Adrenal gland (tissue), 9 donors: ENCODE measurements at regions not wholly inside any gene's neighbourhood (a gene's known extent, or its start where the extent isn't known, plus 50 kb on each side); places are given as distances from the start of the nearest gene placed in this dataset.
A peak's percentile ranks its signal among the peaks of the same experiment; 100 is the strongest.

ENCODE experiments used
- DNase-seq, 7 donors: peaks; one replicate each; pipeline ENCODE4 v3.0.0-alpha.2; 2019 to 2020
- H3K27ac ChIP-seq, 5 donors: fragments of 200-600 bp; sonication (generic) in 4 of 5; 1 replicate in 3 of 5; 2 replicates in 2 of 5; pipeline versions ENCODE4 v1.5.1 to v1.8.0; 2016 to 2020; ENCODE audit warnings: mild to moderate bottlenecking in 1 of 5
- H3K27me3 ChIP-seq: fragments of 200-600 bp; 2 replicates; pipeline ENCODE4 v1.8.0; 2021
- H3K36me3 ChIP-seq, 2 donors: fragments of 200-600 bp; replicated peaks in 1 of 2; 1 replicate in 1 of 2; 2 replicates in 1 of 2; pipeline versions ENCODE4 v1.5.1 to v1.8.0; 2018 to 2022
- H3K4me1 ChIP-seq, 2 donors: fragments of 200-600 bp; replicated peaks in 1 of 2; 1 replicate in 1 of 2; 2 replicates in 1 of 2; pipeline versions ENCODE4 v1.5.1 to v1.8.0; 2018 to 2021
- H3K4me3 ChIP-seq, 4 donors: fragments of 200-600 bp; sonication (generic) in 3 of 4; one replicate each; pipeline ENCODE4 v1.5.1; 2016 to 2018
- H3K9me3 ChIP-seq, 3 donors: fragments of 200-600 bp; sonication (generic) in 1 of 3; replicated peaks in 1 of 3; 1 replicate in 2 of 3; 2 replicates in 1 of 3; pipeline versions ENCODE4 v1.5.1 to v1.8.0; 2016 to 2021
- CTCF ChIP-seq, 6 experiments: fragments of 450-650 bp in 4 of 6; fragments of 200-600 bp in 2 of 6; sonication (generic) in 1 of 6; IDR thresholded peaks; 1 replicate in 5 of 6; 2 replicates in 1 of 6; pipeline versions ENCODE4 v1.5.1 to v1.8.0; 2016 to 2021; ENCODE audit warnings: antibody characterized with exemption in 6 of 6, mild to moderate bottlenecking in 2 of 6, moderate library complexity in 1 of 6
- POLR2A ChIP-seq, 2 donors: fragments of 450-650 bp; IDR thresholded peaks; one replicate each; pipeline ENCODE4 v1.6.1; 2017; ENCODE audit warnings: antibody characterized with exemption in 2 of 2, mild to moderate bottlenecking in 2 of 2, moderate library complexity in 1 of 2
- WGBS, 4 donors: extraction: QIAGEN DNeasy Blood & Tissue Kit in 2 of 4; methylation state at CpG; one replicate each; pipeline versions ENCODE4 v1.1.5 to v1.1.7; 2013 to 2017; 5-methylcytosine and 5-hydroxymethylcytosine counted together
- intact Hi-C, 2 donors: fragments of 100-400 bp; cut with DNase I; formaldehyde crosslinking; loops; one replicate each; pipeline versions ENCODE4 v1.14.1 to v1.15.0; 2022 to 2023
- donor health status: healthy with polysubstance abuse.
- donor health status: Bipolar disorder and iron deficiency.
- donor health status: DM: yes; HTN: yes; CAD: no.
- donor health status: DM: no; HTN: no; CAD: no.
- donor health status: DM: no; HTN: no; CAD: no.

GRCh38 chr1:50271337-50271736 is 151.9 kb downstream of the DMRTA2 start:
- 50 to 62% (median 57%) methylated on average over 1 to 2 of the region's 2 CpGs for WGBS, 4 donors
- no peaks in the 10 kb centered on the region for H3K27me3 ChIP-seq
- no peak overlapping the region for H3K4me3 ChIP-seq
- no peaks in the 10 kb centered on the region for H3K9me3 ChIP-seq
- DNase-seq: peak in 1 of 7 donors; percentile 78
- H3K36me3 ChIP-seq: no peaks in the 10 kb centered on the region
- no peaks in the 10 kb centered on the region for H3K4me1 ChIP-seq
- intact Hi-C loops: no loop called here
- no peak overlapping the region for H3K27ac ChIP-seq
- TF ChIP-seq CTCF (IDR thresholded peaks at IDR 0.05) (no peak), POLR2A (IDR thresholded peaks at IDR 0.05) (no peak)

- Histone ChIP-seq H3K27me3 (no peaks in the 10 kb centered on the region), H3K4me3 (no peak overlapping the region), H3K27ac (no peak overlapping the region), H3K36me3 (no peaks in the 10 kb centered on the region), H3K4me1 (no peaks in the 10 kb centered on the region), H3K9me3 (no peaks in the 10 kb centered on the region)
- no peak for TF ChIP-seq CTCF (IDR thresholded peaks at IDR 0.05)
- DNase-seq: no peak
- 44 to 63% (median 56%) methylated on average over 2 to 3 of the region's 3 CpGs for WGBS, 4 donors
- intact Hi-C loops: no loop called here
Measured at GRCh38 chr1:50270926-50271325, 152.3 kb downstream of the DMRTA2 start.

GRCh38 chr1:50268049-50268448 is 155.2 kb downstream of the DMRTA2 start:
- peak in 1 of 7 donors; percentile 26 for DNase-seq
- WGBS, 4 donors: 46 to 54% (median 49%) methylated on average over 7 of the region's 7 CpGs
- Histone ChIP-seq H3K27ac (no peak overlapping the region), H3K36me3 (no peaks in the 10 kb centered on the region), H3K4me3 (no peak overlapping the region), H3K27me3 (no peaks in the 10 kb centered on the region), H3K4me1 (no peaks in the 10 kb centered on the region), H3K9me3 (no peaks in the 10 kb centered on the region)
- intact Hi-C loops: no loop called here
- TF ChIP-seq CTCF (IDR thresholded peaks at IDR 0.05) (no peak), POLR2A (IDR thresholded peaks at IDR 0.05) (no peak)

- no peaks in the 10 kb centered on the region for H3K36me3 ChIP-seq
Measured at GRCh38 chr1:50266509-50266908, 156.7 kb downstream of the DMRTA2 start.

More at GRCh38 chr1:50266509-50266908, 156.7 kb downstream of the DMRTA2 start:
- H3K27me3 ChIP-seq: no peaks in the 10 kb centered on the region
- intact Hi-C loops: no loop called here
- no peak overlapping the region for H3K4me3 ChIP-seq
- peak overlapping the region in 1 of 5 donors; percentile 19 for H3K27ac ChIP-seq
- WGBS, 4 donors: 21 to 37% (median 28%) methylated on average over 3 of the region's 3 CpGs
- DNase-seq: no peak
- no peaks in the 10 kb centered on the region for H3K9me3 ChIP-seq
- H3K4me1 ChIP-seq: no peaks in the 10 kb centered on the region
- no peak for TF ChIP-seq CTCF (IDR thresholded peaks at IDR 0.05)
- TF ChIP-seq POLR2A (IDR thresholded peaks at IDR 0.05): no peak
